SK-N-MC (cell line): ENCODE measurements at regions not wholly inside any gene's neighbourhood (a gene's known extent, or its start where the extent isn't known, plus 50 kb on each side); places are given as distances from the start of the nearest gene placed in this dataset.

Experiments used
- EZH2 ChIP-seq: fragments of 200-600 bp; sonication (generic); IDR thresholded peaks from one replicate; pipeline ENCODE4 v1.6.1; 2017; ENCODE audit warnings: antibody characterized with exemption
- POLR2AphosphoS5 ChIP-seq: IDR thresholded peaks from 2 replicates; pipeline ENCODE4 v1.6.1; 2012; ENCODE audit warnings: mild to moderate bottlenecking, low read depth, low read length, borderline replicate concordance

GRCh38 chr3:44100298-44100695, 141.4 kb upstream of the TOPAZ1 start:
- TF ChIP-seq EZH2 = no peak
- no peak for TF ChIP-seq POLR2AphosphoS5
